ENCODE measurements at regions not wholly inside any gene's neighbourhood (a gene's known extent, or its start where the extent isn't known, plus 50 kb on each side); places are given as distances from the start of the nearest gene placed in this dataset.

DNA sequence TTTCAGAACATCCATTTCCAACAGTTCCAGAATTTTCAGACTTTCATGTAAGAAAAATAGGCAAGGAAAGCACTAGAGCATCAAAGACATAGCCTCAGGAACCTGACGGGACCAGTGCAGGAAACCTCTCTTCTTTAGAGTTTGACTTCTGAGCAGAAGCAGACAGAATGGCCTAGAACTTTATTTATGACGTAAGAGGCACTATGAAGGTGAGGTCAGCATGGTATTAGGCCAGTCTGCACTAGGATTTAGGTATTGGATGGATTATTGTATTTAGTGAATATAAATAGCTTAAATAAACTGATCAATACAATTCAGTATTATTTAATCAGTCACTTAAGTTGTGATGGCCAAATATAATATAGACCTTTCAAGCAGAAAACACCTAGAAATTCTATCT, 117.6 kb downstream of the CYRIA start (continued):
- no peak for TF ChIP-seq GTF2F1 (IDR thresholded peaks at IDR 0.05; ENCODE audit: borderline replicate concordance, low read depth, low read length)

All from H1 (cell line).